H1 (cell line): ENCODE measurements at regions not wholly inside any gene's neighbourhood (a gene's known extent, or its start where the extent isn't known, plus 50 kb on each side); places are given as distances from the start of the nearest gene placed in this dataset.
"Not testable (repeated sequence)": the region's sequence is repeated elsewhere in the genome, so short reads cannot be mapped to it uniquely, and the experiment has no call there.

Experiments
- CTCF ChIA-PET: fragments of 300-600 bp; sonication (Branson Sonifier 250); formaldehyde crosslinking; loops from one replicate; lab custom pipeline; 2021; ENCODE audit not compliant: partially characterized antibody; lab: Charles Lee
- POLR2A ChIA-PET: fragments of 300-600 bp; sonication (Branson Sonifier 250); formaldehyde crosslinking; loops from one replicate; lab custom pipeline; 2021; ENCODE audit warnings: inconsistent platforms; ENCODE audit not compliant: partially characterized antibody; lab: Charles Lee
- DNase-seq, 2 experiments: peaks; one replicate each; pipeline versions ENCODE4 v3.0.0 to v3.0.0-alpha.2; 2010 to 2022; ENCODE audit warnings: low spot score in 2 of 2, low read depth in 1 of 2, mixed read lengths in 1 of 2
- FAIRE-seq: peaks from 2 replicates; lab custom pipeline; 2011; peaks lifted over from hg19 to GRCh38; lab: Jason Lieb, UNC
- H2AFZ ChIP-seq: 2 replicates; pipeline ENCODE4 v1.8.1; 2012; ENCODE audit warnings: low read length, inconsistent platforms
- H2AK5ac ChIP-seq: 2 replicates; pipeline ENCODE4 v1.6.1; 2013; ENCODE audit warnings: low read depth, low read length
- H2BK120ac ChIP-seq: replicated peaks from 2 replicates; pipeline ENCODE3; 2013; ENCODE audit warnings: low read depth, low read length, inconsistent platforms
- H2BK12ac ChIP-seq: 2 replicates; pipeline ENCODE4 v1.6.1; 2013; ENCODE audit warnings: low read depth, low read length
- H2BK15ac ChIP-seq: 2 replicates; pipeline ENCODE4 v1.6.1; 2013; ENCODE audit warnings: low read length
- H2BK20ac ChIP-seq: 2 replicates; pipeline ENCODE4 v1.6.1; 2013; ENCODE audit warnings: low read length
- H2BK5ac ChIP-seq: 2 replicates; pipeline ENCODE4 v1.6.1; 2013; ENCODE audit warnings: low read depth, low read length
- H3K14ac ChIP-seq: 2 replicates; pipeline ENCODE4 v1.6.1; 2013; ENCODE audit warnings: inconsistent platforms; ENCODE audit not compliant: insufficient read length
- H3K18ac ChIP-seq: 2 replicates; pipeline ENCODE4 v1.6.1; 2013; ENCODE audit warnings: low read length; ENCODE audit errors: extremely low read depth
- H3K23ac ChIP-seq: 2 replicates; pipeline ENCODE4 v1.6.1; 2013; ENCODE audit warnings: inconsistent platforms; ENCODE audit not compliant: insufficient read length
- H3K23me2 ChIP-seq: 2 replicates; pipeline ENCODE4 v1.6.1; 2013; ENCODE audit warnings: low read depth, low read length
- H3K27ac ChIP-seq: 2 replicates; pipeline ENCODE4 v1.6.1; 2011; ENCODE audit warnings: low read depth, low read length, inconsistent platforms
- H3K27me3 ChIP-seq, 4 experiments: replicated peaks in 1 of 4; 1 replicate in 1 of 4; 2 replicates in 3 of 4; pipeline versions ENCODE4 v1.6.1 to v1.8.1; 2011 to 2013; ENCODE audit warnings: low read length in 3 of 4, mild to moderate bottlenecking in 3 of 4, inconsistent platforms in 2 of 4, mixed read lengths in 2 of 4, moderate library complexity in 1 of 4; ENCODE audit not compliant: control insufficient read depth in 3 of 4, insufficient read depth in 3 of 4; ENCODE audit errors: extremely low read depth in 1 of 4
- H3K36me3 ChIP-seq, 4 experiments: 2 replicates each; pipeline versions ENCODE4 v1.6.1 to v1.8.1; 2011 to 2013; ENCODE audit warnings: mild to moderate bottlenecking in 4 of 4, low read length in 3 of 4, moderate library complexity in 2 of 4, control low read depth in 1 of 4, inconsistent platforms in 1 of 4; ENCODE audit not compliant: insufficient read depth in 4 of 4, control insufficient read depth in 2 of 4
- H3K4ac ChIP-seq: replicated peaks from 2 replicates; pipeline ENCODE3; 2013; ENCODE audit warnings: low read length, low read depth, mixed read lengths, inconsistent platforms; ENCODE audit not compliant: insufficient read length
- H3K4me1 ChIP-seq, 4 experiments: replicated peaks in 1 of 4; 1 replicate in 1 of 4; 2 replicates in 3 of 4; pipeline versions ENCODE4 v1.6.1 to v1.8.1; 2011 to 2013; ENCODE audit warnings: low read length in 3 of 4, inconsistent platforms in 2 of 4, mixed read lengths in 1 of 4; ENCODE audit not compliant: insufficient read depth in 4 of 4, control insufficient read depth in 3 of 4
- H3K4me2 ChIP-seq, 2 experiments: 2 replicates each; pipeline versions ENCODE4 v1.6.1 to v1.8.1; 2011 to 2013; ENCODE audit warnings: low read depth in 2 of 2, low read length in 2 of 2, control low read depth in 1 of 2, inconsistent platforms in 1 of 2, mild to moderate bottlenecking in 1 of 2; ENCODE audit not compliant: insufficient read depth in 1 of 2
- H3K4me3 ChIP-seq, 4 experiments: fragments of 200-600, 300-600 bp in 1 of 4; sonication (generic), shearing (Covaris generic), sonication (Bioruptor Twin) in 1 of 4; 2 replicates each; pipeline versions ENCODE4 v1.5.1 to v1.8.1; 2011 to 2016; ENCODE audit warnings: low read length in 4 of 4, low read depth in 3 of 4, control low read depth in 2 of 4, inconsistent platforms in 2 of 4, mild to moderate bottlenecking in 2 of 4, mixed read lengths in 1 of 4, moderate library complexity in 1 of 4; ENCODE audit not compliant: insufficient read depth in 2 of 4; ENCODE audit errors: extremely low read depth in 1 of 4
- H3K56ac ChIP-seq: replicated peaks from 2 replicates; pipeline ENCODE3; 2013; ENCODE audit warnings: low read depth, mild to moderate bottlenecking, mixed read lengths, low read length, inconsistent platforms; ENCODE audit not compliant: insufficient read length
- H3K79me1 ChIP-seq: 2 replicates; pipeline ENCODE4 v1.6.1; 2013; ENCODE audit warnings: low read depth, low read length, control low read depth
- H3K79me2 ChIP-seq, 2 experiments: 2 replicates each; pipeline versions ENCODE4 v1.6.1 to v1.8.1; 2012 to 2013; ENCODE audit warnings: low read length in 2 of 2, mild to moderate bottlenecking in 2 of 2, inconsistent platforms in 1 of 2; ENCODE audit not compliant: insufficient read depth in 2 of 2, control insufficient read depth in 1 of 2
- H3K9ac ChIP-seq, 4 experiments: replicated peaks in 1 of 4; 1 replicate in 1 of 4; 2 replicates in 3 of 4; pipeline versions ENCODE4 v1.6.1 to v1.8.1; 2011 to 2013; ENCODE audit warnings: low read depth in 3 of 4, low read length in 3 of 4, control low read depth in 2 of 4, mild to moderate bottlenecking in 2 of 4, moderate library complexity in 2 of 4, inconsistent platforms in 1 of 4; ENCODE audit errors: extremely low read depth in 1 of 4
- H3K9me3 ChIP-seq, 2 experiments: 2 replicates each; pipeline versions ENCODE4 v1.6.1 to v1.8.1; 2012 to 2013; ENCODE audit warnings: mild to moderate bottlenecking in 2 of 2, moderate library complexity in 2 of 2, control low read depth in 1 of 2, inconsistent platforms in 1 of 2, low read depth in 1 of 2, low read length in 1 of 2, mixed read lengths in 1 of 2; ENCODE audit not compliant: insufficient read depth in 2 of 2
- H4K20me1 ChIP-seq, 2 experiments: replicated peaks in 1 of 2; 2 replicates each; pipeline versions ENCODE3 to v1.8.1; 2011 to 2013; ENCODE audit warnings: inconsistent platforms in 2 of 2, low read length in 2 of 2, mild to moderate bottlenecking in 1 of 2; ENCODE audit not compliant: insufficient read depth in 2 of 2, control insufficient read depth in 1 of 2
- H4K5ac ChIP-seq: 2 replicates; pipeline ENCODE4 v1.6.1; 2013; ENCODE audit warnings: low read length, low read depth, mixed read lengths, inconsistent platforms; ENCODE audit not compliant: insufficient read length
- H4K8ac ChIP-seq: 2 replicates; pipeline ENCODE4 v1.8.0; 2013; ENCODE audit warnings: mild to moderate bottlenecking, moderate library complexity, low read length, inconsistent platforms; ENCODE audit not compliant: insufficient read depth; ENCODE audit errors: extremely low read depth
- H4K91ac ChIP-seq: replicated peaks from 2 replicates; pipeline ENCODE3; 2013; ENCODE audit warnings: low read length, mixed read lengths, inconsistent platforms; ENCODE audit not compliant: insufficient read length
- WGBS, 2 experiments: shearing (Covaris generic) in 1 of 2; methylation state at CpG; one replicate each; pipeline versions ENCODE4 v1.1.6 to v1.1.7; 2013 to 2015; ENCODE audit warnings: low lambda C conversion rate in 2 of 2, mixed read lengths in 2 of 2, inconsistent platforms in 1 of 2, low coverage in 1 of 2, missing lambda C conversion rate in 1 of 2; ENCODE audit not compliant: insufficient replicate concordance in 2 of 2, insufficient coverage in 1 of 2, insufficient read length in 1 of 2; ENCODE audit errors: extremely low coverage in 1 of 2, missing lambda C conversion rate in 1 of 2; 5-methylcytosine and 5-hydroxymethylcytosine counted together

GRCh38 chr9:41270992-41271391 is 81.9 kb upstream of the ZNG1F start:
- H3K23me2 ChIP-seq, H2BK15ac ChIP-seq, H3K18ac ChIP-seq, H2BK120ac ChIP-seq, H3K36me3 ChIP-seq, H2BK20ac ChIP-seq, H2AFZ ChIP-seq, H3K27ac ChIP-seq, H3K9ac ChIP-seq, H2BK5ac ChIP-seq, H4K8ac ChIP-seq, H3K79me2 ChIP-seq, H3K4ac ChIP-seq, CTCF ChIA-PET, H4K5ac ChIP-seq, H3K4me3 ChIP-seq, H2BK12ac ChIP-seq, H3K9me3 ChIP-seq, POLR2A ChIA-PET, H3K4me2 ChIP-seq, H3K23ac ChIP-seq, H2AK5ac ChIP-seq, H3K56ac ChIP-seq, H3K79me1 ChIP-seq, H4K20me1 ChIP-seq, H3K4me1 ChIP-seq, FAIRE-seq, H4K91ac ChIP-seq, H3K14ac ChIP-seq, DNase-seq: not testable (repeated sequence)
- peaks cover 14 to 48% (median 25%) of the 10 kb centered on the region in 4 experiments for H3K27me3 ChIP-seq
- no CpG with 5 or more reads among the region's 1 CpG for WGBS, 2 experiments
